Transverse colon (tissue), 4 donors: ENCODE measurements at regions not wholly inside any gene's neighbourhood (a gene's known extent, or its start where the extent isn't known, plus 50 kb on each side); places are given as distances from the start of the nearest gene placed in this dataset.

Experiments
- DNase-seq: peaks from one replicate; pipeline ENCODE4 v3.0.0-alpha.2; 2019
- H3K27ac ChIP-seq, 4 donors: fragments of 200-600 bp; sonication (generic); 2 replicates each; pipeline ENCODE4 v1.5.1; 2016 to 2018; ENCODE audit warnings: inconsistent platforms in 4 of 4
- H3K27me3 ChIP-seq: fragments of 200-600 bp; sonication (generic); 2 replicates; pipeline ENCODE4 v1.5.1; 2017; ENCODE audit warnings: inconsistent platforms
- H3K36me3 ChIP-seq, 4 donors: fragments of 200-600 bp; sonication (generic); 2 replicates each; pipeline ENCODE4 v1.5.1; 2017 to 2019; ENCODE audit warnings: inconsistent platforms in 4 of 4
- H3K4me1 ChIP-seq, 4 donors: fragments of 200-600 bp; sonication (generic); 2 replicates each; pipeline ENCODE4 v1.5.1; 2017 to 2020; ENCODE audit warnings: inconsistent platforms in 4 of 4
- H3K4me3 ChIP-seq, 4 donors: fragments of 200-600 bp; sonication (generic); 1 replicate in 1 of 4; 2 replicates in 3 of 4; pipeline versions ENCODE4 v1.5.1 to v1.6.1; 2017 to 2019; ENCODE audit warnings: inconsistent platforms in 4 of 4
- H3K9me3 ChIP-seq, 2 donors: fragments of 200-600 bp; sonication (generic); 2 replicates each; pipeline ENCODE4 v1.5.1; 2017 to 2019; ENCODE audit warnings: inconsistent platforms in 2 of 2
- EP300 ChIP-seq: sonication (generic); formaldehyde crosslinking; IDR thresholded peaks from one replicate; pipeline ENCODE4 v1.6.1; 2017; ENCODE audit warnings: antibody characterized with exemption, low read depth
- POLR2A ChIP-seq: fragments of 450-650 bp; IDR thresholded peaks from one replicate; pipeline ENCODE4 v1.6.1; 2016; ENCODE audit warnings: antibody characterized with exemption, mild to moderate bottlenecking, moderate library complexity
- POLR2AphosphoS5 ChIP-seq, 3 donors: sonication (generic); formaldehyde crosslinking; IDR thresholded peaks; one replicate each; pipeline ENCODE4 v1.6.1; 2016; ENCODE audit warnings: antibody characterized with exemption in 3 of 3
- WGBS, 2 donors: methylation state at CpG; one replicate each; pipeline ENCODE4 v1.1.5; 2018; ENCODE audit warnings: low coverage in 1 of 2; 5-methylcytosine and 5-hydroxymethylcytosine counted together
- in situ Hi-C, 4 donors: fragments of 200-750 bp; cut with MboI; loops; one replicate each; pipeline versions ENCODE4 v1.15.0 to v1.15.1; 2017; ENCODE audit warnings: low sequenced_read_pairs in 3 of 4, low pct_ligation_motif_present in 1 of 4, low pct_unique_long_range_greater_than_20kb in 1 of 4
- intact Hi-C: fragments of 100-400 bp; cut with DNase I; formaldehyde crosslinking; loops from one replicate; pipeline ENCODE4 v1.15.1; 2023; ENCODE audit warnings: low total_unique reads
- TF ChIP-seq, protein P1 (sequence below), 5 experiments: fragments of 200-600 bp in 3 of 5; fragments of 450-650 bp in 2 of 5; sonication (generic) in 3 of 5; IDR thresholded peaks; 1 replicate in 2 of 5; 2 replicates in 3 of 5; pipeline ENCODE4 v1.5.1; 2016 to 2017; ENCODE audit warnings: antibody characterized with exemption in 5 of 5, inconsistent platforms in 3 of 5, mild to moderate bottlenecking in 2 of 5, moderate library complexity in 1 of 5

GRCh38 chr21:41631564-41632461 is 123.9 kb upstream of the TMPRSS2 start:
- H3K27ac ChIP-seq: no peak overlapping the region
- peak; percentile 83 for DNase-seq

DNA sequence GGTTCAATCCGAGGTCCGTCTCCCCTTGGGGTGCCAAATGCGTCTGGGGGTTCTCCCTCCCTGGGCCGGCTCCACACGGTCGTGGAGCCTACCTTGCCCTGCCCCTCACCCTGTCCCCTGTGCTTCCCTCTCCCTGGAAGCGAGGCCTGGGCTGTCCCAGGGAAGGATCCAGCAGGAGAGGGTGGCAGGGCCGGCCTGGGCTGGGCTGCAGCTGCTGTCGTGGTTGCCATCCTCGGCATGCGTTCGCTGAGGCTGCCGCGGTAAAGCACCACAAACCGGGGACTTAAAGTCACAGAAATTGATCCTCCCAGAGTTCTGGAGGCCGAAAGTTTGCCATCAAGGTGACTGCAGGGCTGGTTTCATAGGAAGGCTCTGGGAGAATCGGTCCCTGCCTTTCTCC is 123.0 kb upstream of the TMPRSS2 start:
- Histone ChIP-seq H3K36me3 (no peaks in the 10 kb centered on the region), H3K27me3 (peaks cover 18% of the 10 kb centered on the region), H3K4me3 (no peak overlapping the region), H3K9me3 (no peaks in the 10 kb centered on the region), H3K4me1 (peaks cover 0 to 21% (median 2%) of the 10 kb centered on the region in 4 donors), H3K27ac (no peak overlapping the region)
- no peak for DNase-seq
- WGBS, 2 donors: 86% methylated on average over 17 of the region's 17 CpGs; no CpG with 5 or more reads in 1 of the 2 donors
- intact Hi-C loops (loop anchor here (10.0 kb wide), 1 partner anchor 186 kb away; no protein-coding TSS in a partner anchor), in situ Hi-C loops (loop anchor here in 1 of 4 donors (25.0 kb wide), 1 partner anchor 156 kb away; no protein-coding TSS in a partner anchor)
- TF ChIP-seq, protein P1, sequence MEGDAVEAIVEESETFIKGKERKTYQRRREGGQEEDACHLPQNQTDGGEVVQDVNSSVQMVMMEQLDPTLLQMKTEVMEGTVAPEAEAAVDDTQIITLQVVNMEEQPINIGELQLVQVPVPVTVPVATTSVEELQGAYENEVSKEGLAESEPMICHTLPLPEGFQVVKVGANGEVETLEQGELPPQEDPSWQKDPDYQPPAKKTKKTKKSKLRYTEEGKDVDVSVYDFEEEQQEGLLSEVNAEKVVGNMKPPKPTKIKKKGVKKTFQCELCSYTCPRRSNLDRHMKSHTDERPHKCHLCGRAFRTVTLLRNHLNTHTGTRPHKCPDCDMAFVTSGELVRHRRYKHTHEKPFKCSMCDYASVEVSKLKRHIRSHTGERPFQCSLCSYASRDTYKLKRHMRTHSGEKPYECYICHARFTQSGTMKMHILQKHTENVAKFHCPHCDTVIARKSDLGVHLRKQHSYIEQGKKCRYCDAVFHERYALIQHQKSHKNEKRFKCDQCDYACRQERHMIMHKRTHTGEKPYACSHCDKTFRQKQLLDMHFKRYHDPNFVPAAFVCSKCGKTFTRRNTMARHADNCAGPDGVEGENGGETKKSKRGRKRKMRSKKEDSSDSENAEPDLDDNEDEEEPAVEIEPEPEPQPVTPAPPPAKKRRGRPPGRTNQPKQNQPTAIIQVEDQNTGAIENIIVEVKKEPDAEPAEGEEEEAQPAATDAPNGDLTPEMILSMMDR (IDR thresholded peaks at IDR 0.05): no peak
- TF ChIP-seq POLR2A (no peak), POLR2AphosphoS5 (IDR thresholded peaks at IDR 0.05) (no peak)

More at GRCh38 chr21:41631564-41632461, 123.9 kb upstream of the TMPRSS2 start:
- no peak for TF ChIP-seq POLR2AphosphoS5 (IDR thresholded peaks at IDR 0.05)
- TF ChIP-seq EP300: no peak
- TF ChIP-seq, protein P1 (IDR thresholded peaks at IDR 0.05): no peak
- TF ChIP-seq POLR2A: no peak
- Histone ChIP-seq H3K36me3 (no peaks in the 10 kb centered on the region), H3K4me3 (no peak overlapping the region), H3K4me1 (peaks cover 0 to 21% (median 2%) of the 10 kb centered on the region in 4 donors), H3K9me3 (no peaks in the 10 kb centered on the region), H3K27me3 (peaks cover 10% of the 10 kb centered on the region)
- in situ Hi-C loops (loop anchor here in 1 of 4 donors (25.0 kb wide), 1 partner anchor 155 kb away; no protein-coding TSS in a partner anchor), intact Hi-C loops (loop anchor here (10.0 kb wide), 1 partner anchor 187 kb away; no protein-coding TSS in a partner anchor)
- 46 to 54% methylated on average over 2 to 14 of the region's 14 CpGs for WGBS, 2 donors

DNA sequence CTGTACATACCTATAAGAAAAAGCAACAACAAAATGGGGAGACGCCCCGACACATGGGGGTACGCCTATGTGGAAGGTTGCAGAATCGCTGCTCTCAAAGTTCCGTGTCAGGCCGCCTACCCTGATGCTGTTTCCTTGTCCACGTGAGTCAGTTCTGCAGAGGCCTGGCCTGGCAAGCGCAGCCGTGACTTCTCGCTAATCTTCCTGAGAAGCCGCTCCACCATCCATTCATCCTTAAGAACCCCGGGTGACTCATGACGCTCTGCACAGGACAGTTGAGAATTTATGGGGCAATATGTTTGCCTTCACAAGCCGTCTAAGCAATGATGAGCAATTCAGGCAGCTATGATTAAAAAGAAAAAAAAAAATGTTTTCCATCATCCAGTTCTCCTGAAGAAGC is 122.3 kb upstream of the TMPRSS2 start:
- H3K27ac ChIP-seq: no peak overlapping the region
- 65 to 77% methylated on average over 5 to 14 of the region's 14 CpGs for WGBS, 2 donors
- DNase-seq: peak; percentile 76
- intact Hi-C loops (loop anchor here (10.0 kb wide), 1 partner anchor 185 kb away; no protein-coding TSS in a partner anchor), in situ Hi-C loops (loop anchor here in 1 of 4 donors (25.0 kb wide), 1 partner anchor 157 kb away; no protein-coding TSS in a partner anchor)
- no peak overlapping the region for H3K4me3 ChIP-seq
- H3K4me1 ChIP-seq: peaks cover 0 to 21% (median 2%) of the 10 kb centered on the region in 4 donors
- H3K27me3 ChIP-seq: peaks cover 25% of the 10 kb centered on the region
- no peaks in the 10 kb centered on the region for H3K36me3 ChIP-seq
- peak in 2 of 3 donors; percentile 42 to 44 for TF ChIP-seq POLR2AphosphoS5 (IDR thresholded peaks at IDR 0.05)
- TF ChIP-seq, protein P1 (IDR thresholded peaks at IDR 0.05): no peak
- H3K9me3 ChIP-seq: no peaks in the 10 kb centered on the region

GRCh38 chr21:41628256-41628655 is 120.3 kb upstream of the TMPRSS2 start:
- in situ Hi-C loops: loop anchor here in 3 of 4 donors (10.0 to 25.0 kb wide), 2 partner anchors 147 to 159 kb away; no protein-coding TSS in a partner anchor
- Histone ChIP-seq H3K4me1 (peaks cover 0 to 19% (median 0%) of the 10 kb centered on the region in 4 donors), H3K4me3 (no peak overlapping the region), H3K36me3 (no peaks in the 10 kb centered on the region), H3K27ac (no peak overlapping the region), H3K27me3 (peaks cover 41% of the 10 kb centered on the region), H3K9me3 (no peaks in the 10 kb centered on the region)
- WGBS, 2 donors: 43% methylated on average over 4 of the region's 4 CpGs; no CpG with 5 or more reads in 1 of the 2 donors
- intact Hi-C loops: no loop called here
- no peak for TF ChIP-seq EP300
- TF ChIP-seq, protein P1 (IDR thresholded peaks at IDR 0.05): no peak
- no peak for TF ChIP-seq POLR2AphosphoS5 (IDR thresholded peaks at IDR 0.05)
- TF ChIP-seq POLR2A: no peak
- no peak for DNase-seq
